GM12872 (cell line): ENCODE measurements at regions not wholly inside any gene's neighbourhood (a gene's known extent, or its start where the extent isn't known, plus 50 kb on each side); places are given as distances from the start of the nearest gene placed in this dataset.

Experiments used
- TF ChIP-seq, protein P1 (sequence below): IDR thresholded peaks from 3 replicates; pipeline ENCODE4 v1.5.1; 2011; ENCODE audit warnings: low read depth, mild to moderate bottlenecking, low read length, moderate library complexity; ENCODE audit not compliant: insufficient read depth

DNA sequence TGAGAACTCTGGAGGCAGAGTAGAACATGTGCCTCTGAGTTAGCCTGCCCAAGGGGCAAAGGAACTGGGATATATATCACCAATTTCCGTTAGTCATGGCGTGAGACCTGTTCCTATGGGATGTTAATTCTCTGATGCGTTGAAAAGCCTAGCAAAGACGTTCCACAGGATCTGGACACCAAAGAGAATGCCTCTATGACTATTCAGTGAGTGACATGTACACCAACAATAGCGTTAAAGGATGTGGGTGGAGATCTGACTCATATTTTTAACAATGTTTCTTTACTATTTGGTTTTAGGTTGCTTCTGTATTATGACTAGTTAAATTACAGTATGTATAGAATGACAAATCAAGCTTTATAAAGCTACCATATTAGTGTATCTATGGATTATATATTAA lies 320.9 kb upstream of the MC4R start:
- TF ChIP-seq, protein P1, sequence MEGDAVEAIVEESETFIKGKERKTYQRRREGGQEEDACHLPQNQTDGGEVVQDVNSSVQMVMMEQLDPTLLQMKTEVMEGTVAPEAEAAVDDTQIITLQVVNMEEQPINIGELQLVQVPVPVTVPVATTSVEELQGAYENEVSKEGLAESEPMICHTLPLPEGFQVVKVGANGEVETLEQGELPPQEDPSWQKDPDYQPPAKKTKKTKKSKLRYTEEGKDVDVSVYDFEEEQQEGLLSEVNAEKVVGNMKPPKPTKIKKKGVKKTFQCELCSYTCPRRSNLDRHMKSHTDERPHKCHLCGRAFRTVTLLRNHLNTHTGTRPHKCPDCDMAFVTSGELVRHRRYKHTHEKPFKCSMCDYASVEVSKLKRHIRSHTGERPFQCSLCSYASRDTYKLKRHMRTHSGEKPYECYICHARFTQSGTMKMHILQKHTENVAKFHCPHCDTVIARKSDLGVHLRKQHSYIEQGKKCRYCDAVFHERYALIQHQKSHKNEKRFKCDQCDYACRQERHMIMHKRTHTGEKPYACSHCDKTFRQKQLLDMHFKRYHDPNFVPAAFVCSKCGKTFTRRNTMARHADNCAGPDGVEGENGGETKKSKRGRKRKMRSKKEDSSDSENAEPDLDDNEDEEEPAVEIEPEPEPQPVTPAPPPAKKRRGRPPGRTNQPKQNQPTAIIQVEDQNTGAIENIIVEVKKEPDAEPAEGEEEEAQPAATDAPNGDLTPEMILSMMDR: no peak

DNA sequence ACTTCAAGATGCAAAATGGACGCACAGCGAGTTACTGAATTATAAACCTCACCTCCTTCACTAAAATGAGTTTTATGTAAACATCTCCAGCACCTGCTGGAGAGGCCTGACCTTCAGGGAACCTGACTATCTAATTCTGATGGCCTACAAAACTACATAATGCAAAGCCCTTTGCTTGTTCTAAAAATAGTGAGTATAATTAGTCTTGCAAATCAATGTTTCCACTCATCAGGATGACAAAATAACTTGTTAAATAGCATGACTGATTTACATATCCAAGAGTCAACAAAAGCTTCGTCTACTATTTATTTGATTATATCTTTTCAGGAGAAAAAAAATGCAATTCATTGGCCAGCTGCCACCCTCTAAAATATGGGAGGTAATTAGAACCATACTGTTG lies 326.3 kb upstream of the MC4R start:
- TF ChIP-seq, protein P1: no peak

DNA sequence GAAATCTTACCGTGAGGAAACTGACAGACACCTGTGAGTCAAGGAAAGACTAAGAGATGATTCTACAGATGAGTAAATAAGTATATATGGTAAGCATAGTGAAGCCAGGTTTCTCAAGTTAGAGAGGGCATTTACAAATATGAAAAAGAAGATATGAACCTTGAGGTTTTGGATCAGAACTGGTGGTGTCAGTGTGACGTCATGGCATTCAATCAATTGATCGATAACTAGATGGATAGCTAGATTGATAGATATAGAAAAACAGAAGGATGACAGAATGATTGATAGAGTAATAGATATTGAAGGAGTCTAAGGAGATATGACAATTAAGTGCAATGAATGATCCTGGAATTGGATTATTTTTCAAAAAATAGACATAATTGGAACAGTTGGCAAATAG lies 350.2 kb upstream of the MC4R start:
- TF ChIP-seq, protein P1: no peak

DNA sequence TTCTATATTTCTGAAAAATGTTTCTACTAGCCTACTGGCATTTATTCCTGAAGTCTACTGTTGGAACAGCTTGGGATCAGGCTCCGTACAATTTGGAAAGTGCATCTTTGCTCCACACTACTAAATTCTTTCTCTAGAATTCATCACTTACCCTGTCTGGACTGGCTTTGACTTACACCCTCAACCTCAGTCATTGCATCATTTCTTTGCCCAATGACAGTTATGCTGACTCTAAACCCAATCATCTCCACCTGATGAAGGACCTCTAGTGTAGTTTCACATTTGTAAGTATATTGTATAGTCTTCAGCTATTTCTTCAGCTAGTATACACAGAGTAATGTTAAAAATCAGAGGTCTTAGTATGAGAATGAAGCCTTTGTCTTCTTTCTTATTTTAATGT lies 359.6 kb upstream of the MC4R start:
- TF ChIP-seq, protein P1: no peak

DNA sequence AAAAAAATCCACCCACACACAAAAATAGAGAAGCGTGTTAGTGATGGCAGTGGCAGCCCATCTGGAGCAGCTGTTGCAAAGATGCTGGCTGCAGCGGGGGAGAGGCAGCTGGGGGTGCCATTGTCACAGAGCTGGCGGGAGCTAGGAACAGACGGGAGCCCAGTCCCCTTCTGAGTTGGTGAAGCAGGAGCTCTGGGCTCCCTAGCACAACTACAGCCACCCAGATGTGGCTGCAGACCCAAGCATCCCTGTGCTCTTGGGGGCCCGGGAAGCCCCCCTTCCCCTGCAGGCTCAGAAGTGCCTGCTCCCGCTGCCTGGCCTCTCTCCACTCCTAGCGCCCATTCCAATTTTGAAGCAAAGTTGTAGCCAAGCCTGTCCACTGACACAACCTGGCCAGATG lies 366.6 kb upstream of the MC4R start:
- TF ChIP-seq, protein P1: no peak

DNA sequence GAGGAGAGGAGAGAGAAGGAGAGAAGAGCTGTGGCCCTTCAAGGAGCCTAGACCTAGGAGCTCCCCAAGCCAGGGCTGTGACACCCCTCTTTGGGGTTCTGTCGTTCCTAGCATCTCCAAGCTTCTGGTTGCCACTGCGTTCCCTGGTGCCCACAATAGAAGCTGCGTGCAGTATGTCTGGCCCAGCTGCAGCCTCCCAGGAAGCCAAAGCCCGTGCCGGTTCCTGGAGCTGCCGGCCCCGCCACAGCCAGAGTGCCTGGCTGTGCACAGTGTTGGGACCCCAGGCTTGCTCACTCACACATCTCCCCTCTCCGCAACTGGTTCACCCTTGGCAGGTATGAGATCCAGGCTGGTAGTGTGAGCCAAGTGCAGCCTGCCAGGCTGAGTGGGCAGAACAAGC lies 367.7 kb upstream of the MC4R start:
- TF ChIP-seq, protein P1: no peak

DNA sequence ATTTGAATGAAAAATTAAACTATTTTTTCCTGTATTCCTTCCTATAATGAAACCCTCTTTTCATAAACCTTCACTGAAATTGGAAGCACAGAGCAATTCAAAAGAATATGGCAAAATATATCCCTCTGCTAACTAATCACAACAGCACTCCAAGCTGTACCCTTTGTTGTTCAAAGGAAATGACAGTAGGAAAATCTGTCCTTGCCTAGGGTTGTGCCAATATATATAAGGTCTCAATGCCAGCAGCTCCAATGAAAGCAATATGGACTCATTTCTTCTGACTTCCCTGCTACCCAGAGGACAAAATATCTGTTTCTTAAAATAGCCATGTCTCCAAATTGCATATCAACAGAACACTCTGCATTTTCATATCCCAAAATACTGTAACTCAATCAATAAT lies 373.9 kb upstream of the MC4R start:
- TF ChIP-seq, protein P1: no peak

DNA sequence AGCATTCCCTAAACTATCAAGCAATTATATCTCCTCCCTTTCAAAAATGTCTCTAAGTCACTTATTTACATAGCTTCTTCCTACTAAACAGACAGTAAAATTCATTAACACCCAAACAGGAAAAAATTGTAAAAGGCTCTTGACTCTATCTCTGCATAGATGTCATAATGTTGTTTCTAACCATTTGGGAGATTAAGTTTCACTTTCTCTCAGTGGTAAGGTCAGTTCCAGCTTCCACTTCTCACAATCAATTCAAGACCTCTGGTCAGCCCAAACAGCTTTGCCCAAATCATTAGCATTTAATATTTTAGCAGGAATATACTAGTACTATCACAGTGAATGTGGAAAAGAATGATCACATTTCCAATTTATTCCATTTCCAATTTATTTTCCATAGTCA lies 374.3 kb upstream of the MC4R start:
- TF ChIP-seq, protein P1: no peak
